ENCODE measurements at regions not wholly inside any gene's neighbourhood (a gene's known extent, or its start where the extent isn't known, plus 50 kb on each side); places are given as distances from the start of the nearest gene placed in this dataset.

GRCh38 chr2:4134551-4135550 lies 431.5 kb downstream of the DCDC2C start:
- H3K4me3 ChIP-seq (ENCODE audit: low read depth, low read length): no peak overlapping the region

GRCh38 chr2:4135765-4136164 lies 432.4 kb downstream of the DCDC2C start:
- no peak overlapping the region for H3K4me3 ChIP-seq (ENCODE audit: low read depth, low read length)

GRCh38 chr2:4139316-4139715 lies 435.9 kb downstream of the DCDC2C start:
- no peak overlapping the region for H3K4me3 ChIP-seq (ENCODE audit: low read depth, low read length)

- no peak overlapping the region for H3K4me3 ChIP-seq (ENCODE audit: low read depth, low read length)
Measured at GRCh38 chr2:4139731-4140130, 436.4 kb downstream of the DCDC2C start.

- no peak overlapping the region for H3K4me3 ChIP-seq (ENCODE audit: low read depth, low read length)
Measured at GRCh38 chr2:4140281-4140970, 437.1 kb downstream of the DCDC2C start.

GRCh38 chr2:4144731-4145130 lies 441.4 kb downstream of the DCDC2C start:
- H3K4me3 ChIP-seq (ENCODE audit: low read depth, low read length): no peak overlapping the region

- H3K4me3 ChIP-seq (ENCODE audit: low read depth, low read length): no peak overlapping the region
Measured at GRCh38 chr2:4151521-4151920, 448.1 kb downstream of the DCDC2C start.

GRCh38 chr2:4152051-4152450 lies 448.7 kb downstream of the DCDC2C start:
- H3K4me3 ChIP-seq (ENCODE audit: low read depth, low read length): no peak overlapping the region

GRCh38 chr2:4168834-4169233 lies 465.5 kb downstream of the DCDC2C start:
- no peak overlapping the region for H3K4me3 ChIP-seq (ENCODE audit: low read depth, low read length)

GRCh38 chr2:4174796-4175195 lies 471.4 kb downstream of the DCDC2C start:
- H3K4me3 ChIP-seq (ENCODE audit: low read depth, low read length): no peak overlapping the region

GRCh38 chr2:4175343-4175742 lies 472.0 kb downstream of the DCDC2C start:
- H3K4me3 ChIP-seq (ENCODE audit: low read depth, low read length): no peak overlapping the region

GRCh38 chr2:4180631-4181030 lies 477.3 kb downstream of the DCDC2C start:
- H3K4me3 ChIP-seq (ENCODE audit: low read depth, low read length): no peak overlapping the region

GRCh38 chr2:4181062-4181461 lies 477.7 kb downstream of the DCDC2C start:
- no peak overlapping the region for H3K4me3 ChIP-seq (ENCODE audit: low read depth, low read length)

- H3K4me3 ChIP-seq (ENCODE audit: low read depth, low read length): no peak overlapping the region
Measured at GRCh38 chr2:4188561-4188960, 485.2 kb downstream of the DCDC2C start.

- no peak overlapping the region for H3K4me3 ChIP-seq (ENCODE audit: low read depth, low read length)
Measured at GRCh38 chr2:4190548-4190947, 487.2 kb downstream of the DCDC2C start.

- H3K4me3 ChIP-seq (ENCODE audit: low read depth, low read length): no peak overlapping the region
Measured at GRCh38 chr2:4192119-4192518, 488.7 kb downstream of the DCDC2C start.

- H3K4me3 ChIP-seq (ENCODE audit: low read depth, low read length): no peak overlapping the region
Measured at GRCh38 chr2:4214444-4215205, 511.2 kb downstream of the DCDC2C start.

- no peak overlapping the region for H3K4me3 ChIP-seq (ENCODE audit: low read depth, low read length)
Measured at GRCh38 chr2:4217737-4218136, 514.4 kb downstream of the DCDC2C start.

- no peak overlapping the region for H3K4me3 ChIP-seq (ENCODE audit: low read depth, low read length)
Measured at GRCh38 chr2:4219101-4219500, 515.7 kb downstream of the DCDC2C start.

- no peak overlapping the region for H3K4me3 ChIP-seq (ENCODE audit: low read depth, low read length)
Measured at GRCh38 chr2:4219571-4219970, 516.2 kb downstream of the DCDC2C start.

- H3K4me3 ChIP-seq (ENCODE audit: low read depth, low read length): no peak overlapping the region
Measured at GRCh38 chr2:4221434-4221833, 518.1 kb downstream of the DCDC2C start.
